RWPE2 (cell line): ENCODE measurements at regions not wholly inside any gene's neighbourhood (a gene's known extent, or its start where the extent isn't known, plus 50 kb on each side); places are given as distances from the start of the nearest gene placed in this dataset.
A peak's percentile ranks its signal among the peaks of the same experiment; 100 is the strongest.

Source experiments
- ATAC-seq: fragments of 200-7000 bp; cut with Tn5 transposase; 3 replicates; pipeline ENCODE4 v1.9.1; 2021; ENCODE audit warnings: low read depth
- DNase-seq: peaks from one replicate; pipeline ENCODE4 v3.0.0-alpha.2; 2020; ENCODE audit warnings: low spot score
- H3K27ac ChIP-seq: fragments of 450-650 bp; 2 replicates; pipeline ENCODE4 v1.5.1; 2017; ENCODE audit warnings: mild to moderate bottlenecking; ENCODE audit not compliant: poor library complexity, severe bottlenecking
- H3K27me3 ChIP-seq: fragments of 250-450 bp; sonication (Bioruptor Pico); 2 replicates; pipeline ENCODE4 v1.5.1; 2021; ENCODE audit warnings: mild to moderate bottlenecking, moderate library complexity; ENCODE audit not compliant: insufficient read depth, poor library complexity, severe bottlenecking
- H3K36me3 ChIP-seq: fragments of 250-450 bp; sonication (Bioruptor Pico); 2 replicates; pipeline ENCODE4 v1.5.1; 2020; ENCODE audit warnings: low read depth, mild to moderate bottlenecking, moderate library complexity
- H3K4me1 ChIP-seq: fragments of 250-450 bp; sonication (Bioruptor Pico); 2 replicates; pipeline ENCODE4 v1.5.1; 2021; ENCODE audit warnings: mild to moderate bottlenecking, moderate library complexity; ENCODE audit not compliant: insufficient read depth, poor library complexity, severe bottlenecking
- H3K4me3 ChIP-seq: fragments of 250-450 bp; sonication (Bioruptor Pico); 2 replicates; pipeline ENCODE4 v1.5.1; 2021; ENCODE audit warnings: mild to moderate bottlenecking, moderate library complexity; ENCODE audit not compliant: severe bottlenecking
- H3K9me3 ChIP-seq: fragments of 250-450 bp; sonication (Bioruptor Pico); 2 replicates; pipeline ENCODE4 v1.5.1; 2021; ENCODE audit warnings: mild to moderate bottlenecking, moderate library complexity; ENCODE audit not compliant: severe bottlenecking
- TF ChIP-seq, protein P1 (sequence below): fragments of 450-650 bp; IDR thresholded peaks from one replicate; pipeline ENCODE4 v1.5.1; 2017; ENCODE audit warnings: mild to moderate bottlenecking, moderate library complexity; ENCODE audit not compliant: poor library complexity, severe bottlenecking

DNA sequence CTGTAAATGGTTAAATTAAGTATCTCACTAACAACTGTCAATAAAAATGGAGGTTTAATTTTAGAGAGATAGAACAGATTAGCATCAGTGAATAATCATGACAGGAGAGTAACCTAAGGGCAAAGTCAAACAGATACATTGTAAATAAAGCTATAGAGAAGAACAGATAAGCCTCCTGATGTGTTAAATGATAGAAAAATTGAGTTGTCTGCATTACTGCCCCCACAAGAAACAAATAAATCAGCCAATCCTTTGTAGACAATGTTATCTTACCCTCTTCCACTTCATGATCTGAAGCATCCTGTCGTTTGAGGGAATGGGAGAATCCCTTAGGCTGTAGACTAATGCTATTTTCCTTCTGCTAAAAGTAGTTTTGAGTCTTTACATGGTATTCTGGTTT, 147.8 kb downstream of the PCDH18 start:
- no peaks in the 10 kb centered on the region for H3K4me1 ChIP-seq
- no peaks in the 10 kb centered on the region for H3K36me3 ChIP-seq
- H3K9me3 ChIP-seq, result no peaks in the 10 kb centered on the region
- H3K27me3 ChIP-seq, result no peaks in the 10 kb centered on the region
- H3K27ac ChIP-seq, result no peak overlapping the region
- DNase-seq, result no peak
- no peak overlapping the region for H3K4me3 ChIP-seq
- TF ChIP-seq, protein P1, sequence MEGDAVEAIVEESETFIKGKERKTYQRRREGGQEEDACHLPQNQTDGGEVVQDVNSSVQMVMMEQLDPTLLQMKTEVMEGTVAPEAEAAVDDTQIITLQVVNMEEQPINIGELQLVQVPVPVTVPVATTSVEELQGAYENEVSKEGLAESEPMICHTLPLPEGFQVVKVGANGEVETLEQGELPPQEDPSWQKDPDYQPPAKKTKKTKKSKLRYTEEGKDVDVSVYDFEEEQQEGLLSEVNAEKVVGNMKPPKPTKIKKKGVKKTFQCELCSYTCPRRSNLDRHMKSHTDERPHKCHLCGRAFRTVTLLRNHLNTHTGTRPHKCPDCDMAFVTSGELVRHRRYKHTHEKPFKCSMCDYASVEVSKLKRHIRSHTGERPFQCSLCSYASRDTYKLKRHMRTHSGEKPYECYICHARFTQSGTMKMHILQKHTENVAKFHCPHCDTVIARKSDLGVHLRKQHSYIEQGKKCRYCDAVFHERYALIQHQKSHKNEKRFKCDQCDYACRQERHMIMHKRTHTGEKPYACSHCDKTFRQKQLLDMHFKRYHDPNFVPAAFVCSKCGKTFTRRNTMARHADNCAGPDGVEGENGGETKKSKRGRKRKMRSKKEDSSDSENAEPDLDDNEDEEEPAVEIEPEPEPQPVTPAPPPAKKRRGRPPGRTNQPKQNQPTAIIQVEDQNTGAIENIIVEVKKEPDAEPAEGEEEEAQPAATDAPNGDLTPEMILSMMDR, result no peak
- no peak for ATAC-seq

DNA sequence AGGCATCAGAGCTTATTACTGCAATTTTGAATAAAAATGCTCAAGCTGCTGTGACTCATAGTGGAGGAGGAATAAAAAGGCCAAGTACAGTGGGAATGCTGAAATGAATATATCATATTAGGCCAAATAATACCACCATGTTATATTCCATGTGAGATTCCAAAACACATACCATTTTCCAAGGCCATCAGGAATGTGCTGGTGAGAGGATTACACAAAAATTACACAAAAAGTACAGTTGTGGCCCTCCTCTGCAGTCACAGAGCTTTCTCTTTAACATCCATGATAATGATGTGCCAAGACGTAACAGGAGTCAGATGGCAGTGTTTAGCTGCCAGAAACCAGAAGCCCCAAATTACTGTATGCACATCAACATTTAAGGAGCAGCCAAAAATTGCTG, 153.5 kb downstream of the PCDH18 start:
- H3K27ac ChIP-seq, result no peak overlapping the region
- no peak for DNase-seq
- H3K9me3 ChIP-seq, result no peaks in the 10 kb centered on the region
- H3K27me3 ChIP-seq, result no peaks in the 10 kb centered on the region
- peaks cover 5% of the 10 kb centered on the region for H3K4me1 ChIP-seq
- H3K4me3 ChIP-seq, result no peak overlapping the region
- no peak for ATAC-seq
- TF ChIP-seq, protein P1, result no peak
- no peaks in the 10 kb centered on the region for H3K36me3 ChIP-seq

DNA sequence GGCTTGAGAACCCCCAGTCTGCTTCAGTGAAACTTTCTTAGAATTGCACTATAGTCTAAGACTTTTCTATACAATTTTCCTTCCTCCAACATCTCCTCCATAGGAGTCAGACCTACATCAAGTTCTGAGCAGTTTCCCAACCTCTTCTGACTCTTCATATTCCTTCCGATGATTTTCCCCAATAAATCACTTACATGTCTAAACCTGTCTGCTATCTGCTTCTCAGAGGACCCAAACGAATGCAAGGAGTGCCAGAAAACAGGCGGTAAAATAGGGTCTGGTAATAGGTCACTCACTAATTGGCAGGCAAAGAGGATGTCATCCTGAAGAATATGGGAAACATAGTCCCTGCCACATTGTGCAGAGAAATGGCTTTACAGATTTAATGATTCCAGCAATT, 153.9 kb downstream of the PCDH18 start:
- TF ChIP-seq, protein P1, result no peak
- ATAC-seq, result peak; percentile 33; the same call in 2 of the 3 replicates
- no peaks in the 10 kb centered on the region for H3K27me3 ChIP-seq
- H3K4me3 ChIP-seq, result no peak overlapping the region
- no peak for DNase-seq
- H3K36me3 ChIP-seq, result no peaks in the 10 kb centered on the region
- H3K9me3 ChIP-seq, result no peaks in the 10 kb centered on the region
- peaks cover 5% of the 10 kb centered on the region for H3K4me1 ChIP-seq
- H3K27ac ChIP-seq, result no peak overlapping the region

DNA sequence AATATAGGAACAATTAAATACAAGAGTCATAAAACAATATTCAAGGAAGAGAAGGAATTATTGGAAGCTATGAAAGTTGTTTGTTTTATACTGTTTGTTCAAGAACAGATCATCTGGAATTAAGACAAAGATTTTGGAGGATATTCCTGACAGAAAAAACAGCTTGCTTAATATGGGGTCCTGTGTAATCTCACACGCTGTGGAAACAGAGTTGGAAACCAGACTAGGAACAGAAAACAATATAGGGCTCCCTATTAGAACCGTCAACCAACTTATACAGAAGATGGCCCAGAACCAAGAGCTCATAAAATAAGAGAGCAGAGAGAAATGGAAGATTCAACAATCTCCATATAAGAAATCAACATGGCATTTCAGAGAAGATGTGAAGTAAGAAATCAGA, 156.0 kb downstream of the PCDH18 start:
- DNase-seq (no peak), ATAC-seq (no peak)
- TF ChIP-seq, protein P1, result no peak
- Histone ChIP-seq H3K9me3 (no peaks in the 10 kb centered on the region), H3K36me3 (no peaks in the 10 kb centered on the region), H3K4me3 (no peak overlapping the region), H3K4me1 (peaks cover 5% of the 10 kb centered on the region), H3K27me3 (no peaks in the 10 kb centered on the region), H3K27ac (no peak overlapping the region)

DNA sequence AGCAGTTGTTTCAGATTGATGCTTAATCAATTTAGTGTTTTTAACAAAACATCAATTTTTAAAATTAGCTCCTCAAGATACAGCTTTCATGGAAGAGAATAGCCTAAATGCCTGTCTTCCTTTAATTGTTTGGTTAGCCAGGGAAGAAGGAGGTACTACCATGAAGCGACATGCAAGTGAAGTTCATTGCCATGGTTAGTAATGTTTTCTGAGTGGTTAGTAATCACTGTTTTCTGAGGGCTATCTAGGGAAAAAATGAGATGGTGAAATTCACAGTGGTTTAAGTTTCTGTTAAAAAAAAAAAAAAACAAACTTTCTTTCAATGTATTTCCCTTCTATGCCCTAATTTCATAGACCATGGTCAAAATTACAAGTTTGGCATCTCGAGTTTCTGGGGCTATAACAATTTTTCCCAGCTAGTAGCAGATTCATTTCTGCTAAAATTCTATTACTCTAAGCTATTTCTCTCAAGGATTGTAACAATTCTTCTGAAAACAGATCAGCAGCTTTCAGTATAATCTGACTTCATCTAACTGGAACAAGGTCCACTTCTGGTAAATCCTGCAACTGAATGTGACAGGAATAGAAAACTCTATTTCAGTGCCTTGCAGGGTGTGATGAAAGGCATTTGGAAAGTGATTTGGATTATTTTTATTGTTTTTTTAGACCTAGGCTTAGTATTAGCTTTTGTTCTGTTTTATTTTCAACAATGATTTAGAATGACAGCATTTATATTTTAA, 157.0 kb downstream of the PCDH18 start:
- H3K27me3 ChIP-seq, result no peaks in the 10 kb centered on the region
- DNase-seq (no peak), ATAC-seq (0 out of 3 replicates have a peak, but pooled peaks have one; percentile 39)
- H3K36me3 ChIP-seq, result no peaks in the 10 kb centered on the region
- TF ChIP-seq, protein P1, result no peak
- H3K27ac ChIP-seq, result no peak overlapping the region
- H3K4me1 ChIP-seq, result peaks cover 12% of the 10 kb centered on the region
- H3K9me3 ChIP-seq, result no peaks in the 10 kb centered on the region
- no peak overlapping the region for H3K4me3 ChIP-seq
